ENCODE measurements at regions not wholly inside any gene's neighbourhood (a gene's known extent, or its start where the extent isn't known, plus 50 kb on each side); places are given as distances from the start of the nearest gene placed in this dataset.

- peaks cover 0 to 9% (median 0%) of the 10 kb centered on the region in 6 donors for H3K4me1 ChIP-seq
- no peak for DNase-seq
- no peak for TF ChIP-seq POLR2A (IDR thresholded peaks at IDR 0.05)
- no peak for TF ChIP-seq CTCF (IDR thresholded peaks at IDR 0.05 in 8 of 11, conservative IDR thresholded peaks at IDR 0.05 in 3 of 11)
- no peak for TF ChIP-seq POLR2AphosphoS5 (IDR thresholded peaks at IDR 0.05)
- peaks cover 0 to 6% (median under 1%) of the 10 kb centered on the region in 8 donors for H3K9me3 ChIP-seq
- H3K36me3 ChIP-seq = no peaks in the 10 kb centered on the region
- H3K27me3 ChIP-seq (replicated peaks in 1 of 7) = no peaks in the 10 kb centered on the region
- peak overlapping the region in 7 of 8 donors; percentile 28 to 65 (median 41) for H3K27ac ChIP-seq
- intact Hi-C loops (cut with DNase I; ENCODE audit: low total_unique reads) = no loop called here
- H3K4me3 ChIP-seq = no peak overlapping the region
Observed at GRCh38 chr4:19925516-19925915, 326.2 kb upstream of the SLIT2 start.

GRCh38 chr4:19924761-19925160, 326.9 kb upstream of the SLIT2 start:
- DNase-seq = no peak
- no peak for TF ChIP-seq POLR2A (IDR thresholded peaks at IDR 0.05)
- no peak for TF ChIP-seq POLR2AphosphoS5 (IDR thresholded peaks at IDR 0.05)
- no peak for TF ChIP-seq CTCF (IDR thresholded peaks at IDR 0.05 in 8 of 11, conservative IDR thresholded peaks at IDR 0.05 in 3 of 11)
- 66 to 89% (median 80%) methylated on average over 1 of the region's 1 CpG for WGBS, 5 donors

GRCh38 chr4:19915276-19915675, 336.4 kb upstream of the SLIT2 start:
- Histone ChIP-seq H3K36me3 (no peaks in the 10 kb centered on the region), H3K4me3 (no peak overlapping the region), H3K9me3 (peaks cover 0 to 16% (median 5%) of the 10 kb centered on the region in 8 donors), H3K27ac (no peak overlapping the region), H3K27me3 (replicated peaks in 1 of 7) (no peaks in the 10 kb centered on the region), H3K4me1 (no peaks in the 10 kb centered on the region)
- TF ChIP-seq CTCF (IDR thresholded peaks at IDR 0.05 in 8 of 11, conservative IDR thresholded peaks at IDR 0.05 in 3 of 11) = no peak
- TF ChIP-seq POLR2A (IDR thresholded peaks at IDR 0.05) = no peak
- no peak for TF ChIP-seq POLR2AphosphoS5 (IDR thresholded peaks at IDR 0.05)
- WGBS, 5 donors = 81 to 90% (median 85%) methylated on average over 3 of the region's 3 CpGs
- no peak for DNase-seq
- intact Hi-C loops (cut with DNase I; ENCODE audit: low total_unique reads) = no loop called here

More at GRCh38 chr4:19924761-19925160, 326.9 kb upstream of the SLIT2 start:
- no peaks in the 10 kb centered on the region for H3K36me3 ChIP-seq
- no peaks in the 10 kb centered on the region for H3K27me3 ChIP-seq (replicated peaks in 1 of 7)
- H3K4me1 ChIP-seq = peaks cover 0 to 9% (median 0%) of the 10 kb centered on the region in 6 donors
- no peak overlapping the region for H3K4me3 ChIP-seq
- H3K27ac ChIP-seq = peak overlapping the region in 7 of 8 donors; percentile 31 to 65 (median 50)
- H3K9me3 ChIP-seq = peaks cover 0 to 12% (median 5%) of the 10 kb centered on the region in 8 donors
- intact Hi-C loops (cut with DNase I; ENCODE audit: low total_unique reads) = no loop called here

GRCh38 chr4:19913650-19914049, 338.1 kb upstream of the SLIT2 start:
- no peak for DNase-seq
- TF ChIP-seq POLR2AphosphoS5 (IDR thresholded peaks at IDR 0.05) (no peak), CTCF (IDR thresholded peaks at IDR 0.05 in 8 of 11, conservative IDR thresholded peaks at IDR 0.05 in 3 of 11) (no peak), POLR2A (IDR thresholded peaks at IDR 0.05) (no peak)
- no peak overlapping the region for H3K4me3 ChIP-seq
- intact Hi-C loops (cut with DNase I; ENCODE audit: low total_unique reads) = no loop called here
- H3K27me3 ChIP-seq (replicated peaks in 1 of 7) = no peaks in the 10 kb centered on the region
- H3K36me3 ChIP-seq = no peaks in the 10 kb centered on the region
- peaks cover 0 to 13% (median 2%) of the 10 kb centered on the region in 8 donors for H3K9me3 ChIP-seq
- no peaks in the 10 kb centered on the region for H3K4me1 ChIP-seq
- 54 to 63% (median 60%) methylated on average over 2 of the region's 2 CpGs for WGBS, 5 donors
- H3K27ac ChIP-seq = no peak overlapping the region
